ENCODE measurements at regions not wholly inside any gene's neighbourhood (a gene's known extent, or its start where the extent isn't known, plus 50 kb on each side); places are given as distances from the start of the nearest gene placed in this dataset.

DNA sequence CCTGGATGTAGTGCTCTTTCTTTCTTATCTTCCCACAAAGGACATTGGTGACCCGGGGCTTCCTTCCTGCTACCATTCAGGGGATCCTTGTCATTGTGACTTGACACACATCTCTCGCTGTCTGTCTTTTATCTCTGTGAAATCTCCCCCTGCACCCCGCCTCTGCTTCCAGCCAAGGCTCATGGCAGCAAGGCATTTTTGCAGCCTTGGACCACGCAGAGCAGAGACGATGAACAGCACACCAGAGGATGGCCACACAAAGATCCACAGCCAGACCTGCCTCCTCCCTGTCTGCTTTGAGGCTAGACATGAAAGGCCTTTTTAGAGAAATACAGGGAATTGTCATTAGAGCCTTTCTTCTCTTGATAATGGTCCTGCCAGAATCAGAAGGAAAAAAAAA is 549.1 kb downstream of the CDK5RAP2 start:
- DNase-seq (ENCODE audit: low read depth in 2 of 3, low spot score in 2 of 3) = no peak

DNA sequence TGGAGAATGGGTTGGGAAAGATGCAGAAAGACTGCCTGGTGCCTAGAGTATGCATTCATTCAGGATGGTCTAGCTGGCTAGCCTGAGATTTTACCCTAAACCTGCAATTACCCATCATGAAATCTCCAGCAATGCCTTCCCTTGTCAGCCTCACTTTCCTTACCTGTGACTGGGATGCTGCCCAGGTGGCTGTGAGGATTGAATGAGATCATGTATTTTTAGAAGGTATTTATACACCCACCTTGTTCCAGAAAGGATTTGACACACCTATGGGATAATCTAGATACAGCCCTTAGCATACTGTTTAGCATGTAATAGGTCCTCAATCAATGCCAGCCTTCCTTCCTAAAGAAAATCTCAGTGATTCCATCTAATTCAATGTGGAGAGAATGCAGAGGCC is 561.4 kb downstream of the CDK5RAP2 start:
- DNase-seq (ENCODE audit: low read depth in 2 of 3, low spot score in 2 of 3) = no peak

DNA sequence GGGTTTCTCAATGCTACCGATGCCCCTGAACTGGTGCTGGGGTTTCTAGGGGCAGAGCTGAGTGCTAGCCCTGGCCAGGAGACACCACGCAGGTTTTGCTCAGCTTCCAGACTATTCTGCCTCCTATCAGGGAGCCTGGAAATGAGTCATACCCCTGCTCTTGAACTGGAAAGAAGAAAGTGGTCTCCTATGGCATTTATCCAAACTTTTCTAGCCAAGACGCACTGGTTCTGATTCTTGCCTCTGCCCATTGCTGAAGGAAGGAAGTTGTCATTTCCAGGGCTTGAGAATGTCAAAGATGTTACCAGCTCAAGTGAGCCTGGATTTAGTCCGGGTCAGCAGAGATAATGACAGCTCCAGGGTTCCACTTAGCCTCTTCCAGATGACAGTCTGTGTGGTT is 561.9 kb downstream of the CDK5RAP2 start:
- no peak for DNase-seq (ENCODE audit: low read depth in 2 of 3, low spot score in 2 of 3)

DNA sequence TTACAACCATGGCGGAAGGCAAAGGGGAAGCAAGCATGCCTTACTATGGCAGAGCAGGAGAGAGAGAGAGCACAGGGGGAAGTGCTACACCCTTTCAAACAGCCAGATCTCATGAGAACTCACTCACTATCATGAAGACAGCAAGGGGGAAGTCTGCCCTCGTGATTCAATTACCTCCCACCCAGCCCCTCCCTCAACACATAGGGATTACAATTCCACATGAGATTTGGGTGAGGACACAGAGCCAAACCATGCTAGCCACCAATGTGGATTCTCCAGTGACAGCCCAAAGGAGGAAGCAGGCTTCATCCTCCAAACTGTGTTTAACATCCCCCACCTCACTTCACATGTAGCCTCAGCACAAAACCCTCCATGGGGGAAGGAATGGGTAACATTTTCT is 563.7 kb downstream of the CDK5RAP2 start:
- no peak for DNase-seq (ENCODE audit: low read depth in 2 of 3, low spot score in 2 of 3)

- DNase-seq (ENCODE audit: low read depth in 2 of 3, low spot score in 2 of 3) = no peak
Observed at GRCh38 chr9:120014796-120015195, 565.2 kb downstream of the CDK5RAP2 start.

DNA sequence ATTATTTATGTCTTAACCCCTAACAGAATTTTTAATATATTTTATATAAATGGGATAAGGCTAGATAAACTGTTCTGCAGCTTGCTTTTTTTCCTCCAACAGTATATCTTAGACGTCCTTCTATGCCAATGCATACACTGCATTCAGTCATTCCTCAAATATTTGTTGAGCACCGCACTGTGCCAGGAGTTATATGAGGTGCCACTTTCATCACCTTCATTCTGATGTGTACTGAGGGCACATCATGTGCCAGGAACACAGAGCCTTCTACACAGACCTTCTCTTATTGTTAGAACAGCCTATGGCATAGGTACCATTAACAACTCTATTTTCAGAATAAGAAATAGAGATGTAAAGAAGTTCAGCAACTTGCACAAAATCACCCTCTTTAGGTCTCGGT is 570.1 kb downstream of the CDK5RAP2 start:
- no peak for DNase-seq (ENCODE audit: low read depth in 2 of 3, low spot score in 2 of 3)

GRCh38 chr9:120001536-120001935 is 578.4 kb downstream of the CDK5RAP2 start:
- DNase-seq (ENCODE audit: low read depth in 2 of 3, low spot score in 2 of 3) = no peak

DNA sequence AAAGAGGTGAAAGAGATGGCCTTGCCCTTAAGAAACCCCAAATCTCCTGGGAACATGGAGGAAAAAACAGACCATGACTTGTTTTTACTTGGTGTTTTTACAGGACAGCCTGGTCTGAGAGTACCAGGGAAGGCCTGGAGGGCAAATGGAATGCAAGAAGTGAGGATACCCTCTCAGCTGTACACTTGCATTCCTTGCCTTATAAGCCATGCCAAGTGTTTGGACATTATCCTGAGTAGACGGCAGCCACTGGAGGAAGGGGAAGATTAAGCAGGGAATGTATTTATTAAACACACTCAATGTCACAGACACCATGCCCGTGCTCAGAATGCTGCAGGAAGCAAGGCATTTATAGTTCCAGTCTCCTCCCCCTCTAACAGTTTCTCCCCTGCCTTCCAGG is 581.4 kb downstream of the CDK5RAP2 start:
- DNase-seq (ENCODE audit: low read depth in 2 of 3, low spot score in 2 of 3) = no peak

DNA sequence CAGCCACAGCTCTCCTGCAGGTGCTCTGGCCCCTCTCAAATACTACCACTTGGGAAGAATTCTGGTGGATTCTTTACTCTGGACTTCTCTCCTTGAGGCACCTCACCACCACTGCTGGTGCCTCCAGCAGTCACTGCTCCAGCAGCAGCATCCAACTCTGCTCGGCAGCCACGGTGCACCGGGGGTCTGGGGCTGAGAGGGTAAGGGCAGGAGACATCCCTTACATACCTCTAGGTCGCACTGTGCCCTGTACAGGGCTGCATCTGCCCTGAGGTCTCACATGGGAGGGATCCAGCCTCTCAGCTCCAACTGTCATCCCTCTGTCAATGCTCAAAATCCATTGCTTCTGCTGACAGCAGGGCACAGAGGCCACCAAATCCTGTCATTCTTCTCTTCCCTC is 588.2 kb downstream of the CDK5RAP2 start:
- DNase-seq (ENCODE audit: low read depth in 2 of 3, low spot score in 2 of 3) = no peak

- no peak for DNase-seq (ENCODE audit: low read depth in 2 of 3, low spot score in 2 of 3)
Observed at GRCh38 chr9:119986713-119987112, 593.3 kb downstream of the CDK5RAP2 start.

GRCh38 chr9:119986205-119986604 is 593.8 kb downstream of the CDK5RAP2 start:
- DNase-seq (ENCODE audit: low read depth in 2 of 3, low spot score in 2 of 3) = no peak

DNA sequence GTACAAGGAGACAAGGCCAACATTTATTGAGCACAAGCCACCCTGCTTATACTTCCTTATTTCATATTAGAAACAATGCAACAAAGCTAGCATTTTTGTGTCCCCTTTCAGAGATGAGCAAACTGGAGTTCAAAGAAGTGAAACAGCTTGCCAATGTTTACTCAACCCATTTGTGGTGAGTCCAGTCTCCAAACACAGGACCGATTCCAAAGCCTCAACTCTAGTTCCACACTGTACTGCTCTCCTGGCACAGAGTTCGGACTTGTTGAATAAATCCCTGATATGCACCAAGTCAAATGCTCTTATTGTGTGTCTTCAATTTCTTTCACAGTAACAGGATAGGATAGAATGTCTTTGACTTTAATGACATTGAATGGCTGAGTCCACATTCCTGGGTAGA is 604.8 kb upstream of the BRINP1 start:
- no peak for DNase-seq (ENCODE audit: low read depth in 2 of 3, low spot score in 2 of 3)

DNA sequence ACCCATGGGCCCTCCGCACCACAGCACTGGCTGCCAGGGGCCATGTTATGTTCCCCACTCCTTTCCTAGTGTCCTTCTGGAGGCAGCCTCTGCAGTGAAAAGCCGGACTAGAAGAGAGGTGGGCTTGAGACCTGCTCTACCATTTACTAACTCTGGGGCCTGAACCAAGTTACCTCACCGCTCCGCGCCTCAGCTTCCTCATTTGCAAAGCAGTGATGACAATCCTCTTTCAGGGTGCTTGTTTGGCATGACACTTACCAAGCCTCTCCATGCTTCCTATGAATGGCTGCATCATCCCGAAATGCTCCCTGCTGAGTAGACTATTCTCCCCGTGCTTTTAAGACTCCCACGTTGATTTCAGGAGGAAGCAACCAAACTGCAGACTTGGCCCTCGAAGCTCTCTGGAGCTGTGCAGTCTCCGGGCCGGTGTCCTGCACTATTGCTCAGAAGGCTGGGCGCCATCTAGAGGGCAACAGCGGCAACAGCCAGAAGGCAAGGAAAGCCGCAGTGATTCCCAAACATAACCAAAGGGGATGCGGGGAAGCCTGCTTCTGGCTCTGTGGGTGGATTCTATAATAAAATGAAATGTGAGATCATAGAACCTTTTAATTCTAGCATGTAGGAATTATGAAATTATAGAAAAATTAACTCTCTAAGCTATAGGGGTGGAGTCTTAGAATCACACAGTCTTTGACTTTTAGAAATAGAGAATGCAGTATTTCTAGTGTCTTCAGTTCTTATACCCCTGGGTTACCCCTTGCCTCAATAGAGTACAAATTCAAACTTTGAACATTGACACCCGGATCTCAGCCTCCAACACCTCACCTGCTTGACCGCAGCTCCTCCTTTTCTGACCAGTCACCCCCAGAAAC is 599.8 kb upstream of the BRINP1 start:
- DNase-seq (ENCODE audit: low read depth in 2 of 3, low spot score in 2 of 3) = peak in 2 of 3 donors; percentile 33 to 62

DNA sequence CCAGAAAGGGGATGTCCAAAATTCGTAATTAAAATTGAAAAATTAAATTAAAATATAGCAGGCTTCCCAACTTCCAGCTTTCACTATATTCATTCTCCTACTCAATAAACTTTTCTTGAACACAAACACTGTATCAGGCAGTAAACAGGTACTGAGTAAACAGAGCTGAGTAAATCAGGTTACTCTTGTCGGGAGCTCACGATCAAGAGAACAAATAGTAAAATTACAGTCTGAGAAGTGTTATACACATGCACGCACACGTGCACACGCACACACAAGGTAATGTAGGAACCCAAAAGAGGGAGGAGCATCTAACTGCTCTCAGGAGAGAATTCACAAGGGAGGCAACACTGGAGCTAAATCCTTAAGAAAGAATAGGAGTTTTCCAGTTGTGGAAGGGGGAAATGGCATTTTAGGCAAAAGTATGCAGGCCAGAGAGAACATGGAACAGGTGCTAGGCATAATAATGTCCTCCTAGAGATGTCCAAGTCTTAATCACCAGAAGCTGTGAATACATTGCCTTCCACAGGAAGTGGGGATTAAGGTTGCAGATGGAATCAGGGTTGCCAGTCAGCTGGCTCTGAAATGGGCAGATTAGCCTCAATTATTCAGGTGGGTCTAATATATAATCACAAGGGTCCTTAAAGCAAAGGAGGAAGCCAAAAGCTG is 598.8 kb upstream of the BRINP1 start:
- no peak for DNase-seq (ENCODE audit: low read depth in 2 of 3, low spot score in 2 of 3)

DNA sequence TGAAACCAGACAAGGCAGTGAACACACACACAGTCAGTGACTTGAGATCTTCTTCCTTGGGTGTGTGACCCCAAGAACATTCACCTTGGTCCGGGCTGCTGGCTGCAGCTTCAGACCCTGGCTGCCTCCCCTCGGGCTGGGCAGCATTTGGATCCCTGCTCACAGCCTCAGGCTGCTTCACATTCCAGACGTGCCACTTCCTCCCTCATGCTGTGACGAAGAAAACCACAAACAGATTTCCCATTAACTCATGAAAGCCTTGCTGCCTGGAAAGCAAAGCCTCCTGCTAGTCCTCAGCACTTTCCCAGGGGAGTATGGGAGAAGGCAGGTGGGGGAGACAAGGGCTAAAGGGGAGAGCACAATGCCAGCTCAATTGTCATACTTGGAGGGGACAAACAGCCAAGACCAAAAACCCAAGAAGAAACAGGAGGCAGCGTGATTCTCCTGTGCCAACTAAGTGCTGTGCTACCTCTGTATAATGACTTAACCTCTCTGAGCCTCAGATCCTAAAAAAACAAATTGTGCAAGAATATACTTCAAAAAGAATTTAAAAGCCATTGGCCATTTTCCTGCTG is 594.6 kb upstream of the BRINP1 start:
- DNase-seq (ENCODE audit: low read depth in 2 of 3, low spot score in 2 of 3) = no peak

DNA sequence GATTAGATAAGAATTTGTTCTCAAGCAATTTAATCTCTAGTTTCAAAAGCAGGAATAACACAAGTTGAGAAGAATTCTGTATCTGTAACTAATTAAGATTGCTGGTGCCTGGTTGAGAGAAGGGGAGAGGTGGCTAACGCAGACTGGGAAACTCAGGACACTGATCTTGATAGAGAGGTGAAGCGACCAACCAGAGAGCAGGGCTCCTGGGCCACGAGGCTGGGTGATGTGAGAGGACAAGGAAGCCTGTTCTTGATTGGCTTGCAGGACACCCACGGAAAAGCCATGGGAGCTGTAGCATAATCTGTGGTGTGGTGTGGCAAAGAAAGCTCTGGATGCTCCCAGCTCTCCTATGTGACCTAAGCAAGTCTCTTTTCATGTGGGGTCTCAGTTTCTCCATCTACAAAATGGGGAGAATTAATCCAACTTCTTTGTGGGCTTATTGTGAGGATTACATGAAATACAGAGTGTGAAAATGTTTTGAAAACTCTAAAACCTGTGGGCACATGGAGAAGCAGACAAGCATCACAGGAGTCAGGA is 594.1 kb upstream of the BRINP1 start:
- no peak for DNase-seq (ENCODE audit: low read depth in 2 of 3, low spot score in 2 of 3)

- peak in 2 of 3 donors; percentile 3 to 15 for DNase-seq (ENCODE audit: low read depth in 2 of 3, low spot score in 2 of 3)
Observed at GRCh38 chr9:119961774-119962424, 592.7 kb upstream of the BRINP1 start.

GRCh38 chr9:119959846-119960545 is 590.8 kb upstream of the BRINP1 start:
- no peak for DNase-seq (ENCODE audit: low read depth in 2 of 3, low spot score in 2 of 3)

DNA sequence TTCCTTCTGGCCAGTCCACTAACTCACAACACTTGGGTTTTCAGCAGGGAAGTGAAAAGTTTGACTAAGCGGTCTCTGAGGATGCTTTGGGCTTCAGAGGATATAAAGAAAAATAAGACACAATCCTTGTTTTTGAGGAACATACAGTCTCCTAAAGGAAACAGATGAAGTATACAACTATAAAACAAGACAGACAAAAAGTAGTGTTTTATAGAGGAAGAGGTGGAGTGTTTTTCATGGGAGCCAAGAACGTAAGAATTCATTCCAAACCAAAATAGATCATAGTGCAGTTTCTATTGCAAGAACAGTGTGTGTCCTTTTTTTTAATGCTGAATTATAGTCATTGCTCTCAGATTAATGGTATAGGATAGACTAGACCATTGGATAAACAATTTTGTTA is 586.9 kb upstream of the BRINP1 start:
- DNase-seq (ENCODE audit: low read depth in 2 of 3, low spot score in 2 of 3) = no peak

GRCh38 chr9:119955276-119955675 is 586.0 kb upstream of the BRINP1 start:
- no peak for DNase-seq (ENCODE audit: low read depth in 2 of 3, low spot score in 2 of 3)
